Peyer's patch (tissue), 4 donors: ENCODE measurements at regions not wholly inside any gene's neighbourhood (a gene's known extent, or its start where the extent isn't known, plus 50 kb on each side); places are given as distances from the start of the nearest gene placed in this dataset.

Source experiments
- DNase-seq, 3 donors: peaks; one replicate each; pipeline ENCODE4 v3.0.0-alpha.2; 2017 to 2019
- H3K27ac ChIP-seq, 4 donors: fragments of 200-600 bp; sonication (generic); one replicate each; pipeline ENCODE4 v1.5.1; 2016 to 2019
- H3K27me3 ChIP-seq, 2 donors: fragments of 200-600 bp; sonication (generic); one replicate each; pipeline ENCODE4 v1.5.1; 2019
- H3K36me3 ChIP-seq, 3 donors: fragments of 200-600 bp; sonication (generic); one replicate each; pipeline ENCODE4 v1.5.1; 2016 to 2019
- H3K4me1 ChIP-seq, 4 donors: fragments of 200-600 bp; sonication (generic); one replicate each; pipeline ENCODE4 v1.5.1; 2016 to 2019
- H3K4me3 ChIP-seq, 4 donors: fragments of 200-600 bp; sonication (generic); 1 replicate in 3 of 4; 2 replicates in 1 of 4; pipeline ENCODE4 v1.5.1; 2016 to 2019; ENCODE audit warnings: mild to moderate bottlenecking in 1 of 4
- H3K9me3 ChIP-seq, 4 donors: fragments of 200-600 bp; sonication (generic); one replicate each; pipeline ENCODE4 v1.5.1; 2016 to 2019; ENCODE audit warnings: mild to moderate bottlenecking in 1 of 4
- POLR2A ChIP-seq, 2 donors: fragments of 450-650 bp; IDR thresholded peaks; one replicate each; pipeline ENCODE4 v1.5.1; 2017; ENCODE audit warnings: antibody characterized with exemption in 2 of 2, mild to moderate bottlenecking in 2 of 2, moderate library complexity in 2 of 2
- TF ChIP-seq, protein P1 (sequence below), 6 experiments: fragments of 450-650 bp in 4 of 6; fragments of 200-600 bp in 2 of 6; sonication (generic) in 1 of 6; IDR thresholded peaks; one replicate each; pipeline ENCODE4 v1.5.1; 2017 to 2019; ENCODE audit warnings: antibody characterized with exemption in 6 of 6, mild to moderate bottlenecking in 3 of 6, moderate library complexity in 1 of 6

DNA sequence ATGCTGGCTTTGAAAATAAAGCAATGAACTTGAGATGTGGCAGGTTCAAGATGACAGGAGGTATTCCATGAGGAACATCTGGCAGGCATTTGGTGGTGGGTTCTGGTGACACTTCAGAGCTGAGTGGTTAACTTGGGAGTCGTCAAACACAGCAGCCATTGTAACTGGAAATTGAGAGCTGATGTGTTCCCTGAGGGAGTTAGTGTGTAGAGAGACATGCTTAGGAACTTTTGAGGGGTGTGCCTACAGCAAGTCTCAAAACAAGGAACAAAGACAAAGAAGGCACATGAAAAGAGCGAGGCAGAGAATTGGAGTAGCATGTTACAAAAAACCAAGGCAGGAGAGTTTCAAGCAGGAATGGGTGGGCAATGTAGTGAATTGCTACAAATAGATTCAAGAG, 53.9 kb upstream of the KL start:
- Histone ChIP-seq H3K27ac (no peak overlapping the region), H3K36me3 (no peaks in the 10 kb centered on the region), H3K9me3 (no peaks in the 10 kb centered on the region), H3K27me3 (no peaks in the 10 kb centered on the region), H3K4me1 (no peaks in the 10 kb centered on the region), H3K4me3 (no peak overlapping the region)
- no peak for DNase-seq
- TF ChIP-seq, protein P1, sequence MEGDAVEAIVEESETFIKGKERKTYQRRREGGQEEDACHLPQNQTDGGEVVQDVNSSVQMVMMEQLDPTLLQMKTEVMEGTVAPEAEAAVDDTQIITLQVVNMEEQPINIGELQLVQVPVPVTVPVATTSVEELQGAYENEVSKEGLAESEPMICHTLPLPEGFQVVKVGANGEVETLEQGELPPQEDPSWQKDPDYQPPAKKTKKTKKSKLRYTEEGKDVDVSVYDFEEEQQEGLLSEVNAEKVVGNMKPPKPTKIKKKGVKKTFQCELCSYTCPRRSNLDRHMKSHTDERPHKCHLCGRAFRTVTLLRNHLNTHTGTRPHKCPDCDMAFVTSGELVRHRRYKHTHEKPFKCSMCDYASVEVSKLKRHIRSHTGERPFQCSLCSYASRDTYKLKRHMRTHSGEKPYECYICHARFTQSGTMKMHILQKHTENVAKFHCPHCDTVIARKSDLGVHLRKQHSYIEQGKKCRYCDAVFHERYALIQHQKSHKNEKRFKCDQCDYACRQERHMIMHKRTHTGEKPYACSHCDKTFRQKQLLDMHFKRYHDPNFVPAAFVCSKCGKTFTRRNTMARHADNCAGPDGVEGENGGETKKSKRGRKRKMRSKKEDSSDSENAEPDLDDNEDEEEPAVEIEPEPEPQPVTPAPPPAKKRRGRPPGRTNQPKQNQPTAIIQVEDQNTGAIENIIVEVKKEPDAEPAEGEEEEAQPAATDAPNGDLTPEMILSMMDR (IDR thresholded peaks at IDR 0.05) = no peak
- TF ChIP-seq POLR2A (IDR thresholded peaks at IDR 0.05) = no peak

DNA sequence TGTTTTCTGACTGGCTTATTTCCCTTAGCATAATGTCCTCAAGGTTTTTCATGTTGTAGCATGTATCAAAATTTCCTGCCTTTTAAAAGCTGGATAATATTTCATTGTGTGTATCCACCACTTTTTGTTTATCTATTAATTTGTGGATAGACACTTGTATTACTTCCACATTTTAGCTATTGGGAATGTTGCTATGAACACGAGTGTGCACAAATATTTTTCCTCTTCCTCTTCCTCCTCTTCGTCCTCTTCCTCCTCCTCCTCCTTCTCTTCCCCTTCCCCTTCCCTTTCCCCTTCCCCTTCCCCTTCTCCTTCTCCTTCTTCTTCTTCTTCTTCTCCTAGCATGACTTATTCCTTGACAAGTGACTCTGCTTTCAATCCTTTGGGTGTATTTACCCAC, 51.2 kb upstream of the KL start:
- Histone ChIP-seq H3K4me3 (no peak overlapping the region), H3K4me1 (no peaks in the 10 kb centered on the region)

More for the DNA sequence above, 51.2 kb upstream of the KL start:
- DNase-seq = no peak
- Histone ChIP-seq H3K9me3 (no peaks in the 10 kb centered on the region), H3K36me3 (no peaks in the 10 kb centered on the region), H3K27me3 (no peaks in the 10 kb centered on the region), H3K27ac (no peak overlapping the region)
- TF ChIP-seq POLR2A (IDR thresholded peaks at IDR 0.05) = no peak
- TF ChIP-seq, protein P1 (IDR thresholded peaks at IDR 0.05) = no peak
